ENCODE measurements at regions not wholly inside any gene's neighbourhood (a gene's known extent, or its start where the extent isn't known, plus 50 kb on each side); places are given as distances from the start of the nearest gene placed in this dataset.
"Not testable (repeated sequence)": the region's sequence is repeated elsewhere in the genome, so short reads cannot be mapped to it uniquely, and the experiment has no call there.

DNA sequence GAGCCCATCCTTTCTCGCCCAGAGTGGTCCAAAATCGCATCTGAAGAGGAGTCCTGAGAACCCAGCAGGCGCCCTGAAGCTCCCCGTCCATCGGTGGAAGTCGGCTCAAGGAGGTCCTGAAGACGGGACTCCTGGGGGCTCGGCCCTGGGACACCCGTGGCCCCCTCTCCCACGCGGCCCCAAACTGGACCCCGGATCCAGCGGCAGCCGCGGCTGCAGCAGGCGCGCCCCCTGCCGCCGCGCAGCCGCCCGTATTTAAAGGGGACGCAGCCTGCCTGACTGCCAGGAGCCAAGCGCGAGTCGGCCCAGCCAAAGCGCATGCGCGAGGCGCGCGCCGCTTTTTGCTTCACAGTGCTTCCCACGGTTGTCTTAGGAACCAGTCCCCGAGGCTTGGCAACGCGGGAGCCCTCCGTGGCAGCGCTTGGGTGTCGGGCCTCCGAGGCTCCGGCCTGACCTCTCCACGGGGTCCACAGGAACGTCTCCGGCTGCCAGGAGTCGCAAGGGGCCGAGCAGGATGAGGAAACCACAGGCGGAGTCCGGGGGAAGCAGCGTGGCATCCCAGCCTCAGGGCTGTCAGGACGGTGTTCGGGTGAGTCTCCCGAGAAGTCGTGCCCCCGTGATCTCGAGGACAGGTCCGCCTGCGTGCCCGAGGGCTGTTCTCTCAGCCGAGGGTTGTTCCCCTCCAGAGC, 691.6 kb downstream of the KCNJ18 start:
- not testable (repeated sequence) for TF ChIP-seq CTCF, POLR2A (IDR thresholded peaks at IDR 0.05)

Data from testis (tissue), 2 donors.